ENCODE measurements at regions not wholly inside any gene's neighbourhood (a gene's known extent, or its start where the extent isn't known, plus 50 kb on each side); places are given as distances from the start of the nearest gene placed in this dataset.

- Histone ChIP-seq H3K9me3 (no peaks in the 10 kb centered on the region), H3K4me3 (ENCODE audit: low read depth in 1 of 2, low read length in 1 of 2) (no peak overlapping the region), H3K27ac (no peak overlapping the region), H3K4me1 (ENCODE audit: control insufficient read depth in 1 of 2, insufficient read depth in 1 of 2, low read depth in 1 of 2, low read length in 1 of 2) (peaks cover 0 to 6% of the 10 kb centered on the region in 2 experiments), H3K36me3 (no peaks in the 10 kb centered on the region), H3K27me3 (peaks cover 23% of the 10 kb centered on the region)
- no peak for TF ChIP-seq CTCF (IDR thresholded peaks at IDR 0.05)
Measured at GRCh38 chr10:130635528-130635927, 499.3 kb downstream of the GLRX3 start.

- Histone ChIP-seq H3K27me3 (peaks cover 23% of the 10 kb centered on the region), H3K36me3 (no peaks in the 10 kb centered on the region), H3K4me1 (ENCODE audit: control insufficient read depth in 1 of 2, insufficient read depth in 1 of 2, low read depth in 1 of 2, low read length in 1 of 2) (peaks cover 0 to 1% of the 10 kb centered on the region in 2 experiments), H3K9me3 (no peaks in the 10 kb centered on the region), H3K27ac (no peak overlapping the region), H3K4me3 (ENCODE audit: low read depth in 1 of 2, low read length in 1 of 2) (no peak overlapping the region)
- TF ChIP-seq CTCF (IDR thresholded peaks at IDR 0.05), result no peak
Measured at GRCh38 chr10:130636313-130636930, 500.2 kb downstream of the GLRX3 start.

GRCh38 chr10:130637089-130637676 is 501.0 kb downstream of the GLRX3 start:
- Histone ChIP-seq H3K36me3 (no peaks in the 10 kb centered on the region), H3K4me3 (ENCODE audit: low read depth in 1 of 2, low read length in 1 of 2) (no peak overlapping the region), H3K27ac (no peak overlapping the region), H3K27me3 (peaks cover 23% of the 10 kb centered on the region), H3K4me1 (ENCODE audit: control insufficient read depth in 1 of 2, insufficient read depth in 1 of 2, low read depth in 1 of 2, low read length in 1 of 2) (no peaks in the 10 kb centered on the region), H3K9me3 (no peaks in the 10 kb centered on the region)
- TF ChIP-seq CTCF (IDR thresholded peaks at IDR 0.05), result no peak

GRCh38 chr10:130638991-130639390 is 502.8 kb downstream of the GLRX3 start:
- Histone ChIP-seq H3K9me3 (no peaks in the 10 kb centered on the region), H3K36me3 (no peaks in the 10 kb centered on the region), H3K4me1 (ENCODE audit: control insufficient read depth in 1 of 2, insufficient read depth in 1 of 2, low read depth in 1 of 2, low read length in 1 of 2) (no peaks in the 10 kb centered on the region), H3K4me3 (ENCODE audit: low read depth in 1 of 2, low read length in 1 of 2) (no peak overlapping the region), H3K27ac (no peak overlapping the region), H3K27me3 (peaks cover 23% of the 10 kb centered on the region)
- TF ChIP-seq CTCF (IDR thresholded peaks at IDR 0.05), result no peak

- no peak for TF ChIP-seq CTCF (IDR thresholded peaks at IDR 0.05)
- H3K27ac ChIP-seq, result no peak overlapping the region
- no peaks in the 10 kb centered on the region for H3K36me3 ChIP-seq
- H3K27me3 ChIP-seq, result no peaks in the 10 kb centered on the region
- H3K4me3 ChIP-seq (ENCODE audit: low read depth in 1 of 2, low read length in 1 of 2), result no peak overlapping the region
- H3K4me1 ChIP-seq (ENCODE audit: control insufficient read depth in 1 of 2, insufficient read depth in 1 of 2, low read depth in 1 of 2, low read length in 1 of 2), result no peaks in the 10 kb centered on the region
- no peaks in the 10 kb centered on the region for H3K9me3 ChIP-seq
Measured at GRCh38 chr10:130642926-130643325, 506.7 kb downstream of the GLRX3 start.
